Uterus (tissue), 3 donors: ENCODE measurements at regions not wholly inside any gene's neighbourhood (a gene's known extent, or its start where the extent isn't known, plus 50 kb on each side); places are given as distances from the start of the nearest gene placed in this dataset.

Experiments used
- DNase-seq, 2 donors: peaks; one replicate each; pipeline ENCODE4 v3.0.0-alpha.2; 2019 to 2020
- H3K27ac ChIP-seq, 2 donors: fragments of 200-600 bp; sonication (generic); 1 replicate in 1 of 2; 2 replicates in 1 of 2; pipeline ENCODE4 v1.5.1; 2016 to 2018
- H3K27me3 ChIP-seq, 2 donors: fragments of 200-600 bp; sonication (generic); one replicate each; pipeline ENCODE4 v1.5.1; 2018 to 2019; ENCODE audit warnings: control low read depth in 1 of 2
- H3K36me3 ChIP-seq, 2 donors: fragments of 200-600 bp; sonication (generic); one replicate each; pipeline ENCODE4 v1.5.1; 2019; ENCODE audit warnings: control low read depth in 1 of 2
- H3K4me1 ChIP-seq, 2 donors: fragments of 200-600 bp; sonication (generic); one replicate each; pipeline ENCODE4 v1.5.1; 2018 to 2019; ENCODE audit warnings: control low read depth in 1 of 2
- H3K4me3 ChIP-seq, 2 donors: fragments of 200-600 bp; sonication (generic); 1 replicate in 1 of 2; 2 replicates in 1 of 2; pipeline ENCODE4 v1.5.1; 2018 to 2019; ENCODE audit warnings: mild to moderate bottlenecking in 1 of 2
- H3K9me3 ChIP-seq, 2 donors: fragments of 200-600 bp; sonication (generic); one replicate each; pipeline ENCODE4 v1.5.1; 2019; ENCODE audit warnings: control low read depth in 1 of 2
- CTCF ChIP-seq, 4 experiments: fragments of 200-600 bp in 2 of 4; fragments of 450-650 bp in 2 of 4; sonication (generic) in 2 of 4; IDR thresholded peaks; one replicate each; pipeline ENCODE4 v1.5.1; 2016 to 2019; ENCODE audit warnings: antibody characterized with exemption in 4 of 4, mild to moderate bottlenecking in 2 of 4, moderate library complexity in 1 of 4
- POLR2A ChIP-seq, 2 donors: fragments of 450-650 bp; IDR thresholded peaks; one replicate each; pipeline ENCODE4 v1.6.1; 2016; ENCODE audit warnings: antibody characterized with exemption in 2 of 2, mild to moderate bottlenecking in 1 of 2, moderate library complexity in 1 of 2
- intact Hi-C: fragments of 100-400 bp; cut with DNase I; formaldehyde crosslinking; loops from one replicate; pipeline ENCODE4 v1.15.1; 2023; ENCODE audit warnings: low total_unique reads
- donor health status: DM: yes; HTN: yes; CAD: no.

GRCh38 chr16:14360326-14361037 is 269.6 kb downstream of the PARN start:
- intact Hi-C loops, result loop anchor here (10.0 kb wide), 1 partner anchor 56 kb away; no protein-coding TSS in a partner anchor
- no peak overlapping the region for H3K27ac ChIP-seq
- H3K36me3 ChIP-seq, result no peaks in the 10 kb centered on the region
- no peaks in the 10 kb centered on the region for H3K27me3 ChIP-seq
- TF ChIP-seq POLR2A (IDR thresholded peaks at IDR 0.05), result no peak
- no peak for TF ChIP-seq CTCF (IDR thresholded peaks at IDR 0.05)
- no peak overlapping the region for H3K4me3 ChIP-seq
- H3K4me1 ChIP-seq, result no peaks in the 10 kb centered on the region
- H3K9me3 ChIP-seq, result no peaks in the 10 kb centered on the region
- DNase-seq, result no peak

DNA sequence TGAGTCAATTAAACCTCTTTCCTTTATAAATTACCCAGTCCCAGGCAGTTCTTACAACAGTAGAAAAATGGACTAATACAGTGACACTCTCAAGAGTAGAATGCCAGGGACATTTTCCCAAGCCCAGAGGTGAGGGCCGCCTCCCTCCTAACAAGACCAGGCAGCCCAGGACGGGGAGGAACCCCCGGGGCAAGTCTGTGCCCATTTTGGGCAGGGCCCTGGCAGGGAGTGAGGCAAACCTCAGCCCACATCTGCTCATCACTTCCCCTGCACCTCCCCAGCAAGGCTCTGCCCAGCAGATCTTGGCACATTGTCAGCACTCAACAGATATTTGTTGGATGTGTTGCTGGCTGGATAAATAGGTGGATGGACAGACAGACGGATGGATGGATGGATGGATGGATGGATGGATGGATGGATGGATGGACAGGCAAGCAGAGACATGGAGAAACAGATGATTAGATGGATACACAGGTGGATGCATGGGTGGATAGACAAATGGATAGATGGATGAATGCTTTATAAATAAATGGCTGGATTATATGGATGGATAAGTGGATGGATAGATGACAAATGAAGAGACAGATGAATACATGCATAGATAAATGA is 271.3 kb downstream of the PARN start:
- TF ChIP-seq CTCF (IDR thresholded peaks at IDR 0.05), result no peak
- no peak for TF ChIP-seq POLR2A (IDR thresholded peaks at IDR 0.05)
- Histone ChIP-seq H3K4me1 (no peaks in the 10 kb centered on the region), H3K36me3 (no peaks in the 10 kb centered on the region), H3K27me3 (no peaks in the 10 kb centered on the region), H3K4me3 (no peak overlapping the region), H3K9me3 (no peaks in the 10 kb centered on the region), H3K27ac (no peak overlapping the region)
- intact Hi-C loops, result no loop called here
- no peak for DNase-seq

DNA sequence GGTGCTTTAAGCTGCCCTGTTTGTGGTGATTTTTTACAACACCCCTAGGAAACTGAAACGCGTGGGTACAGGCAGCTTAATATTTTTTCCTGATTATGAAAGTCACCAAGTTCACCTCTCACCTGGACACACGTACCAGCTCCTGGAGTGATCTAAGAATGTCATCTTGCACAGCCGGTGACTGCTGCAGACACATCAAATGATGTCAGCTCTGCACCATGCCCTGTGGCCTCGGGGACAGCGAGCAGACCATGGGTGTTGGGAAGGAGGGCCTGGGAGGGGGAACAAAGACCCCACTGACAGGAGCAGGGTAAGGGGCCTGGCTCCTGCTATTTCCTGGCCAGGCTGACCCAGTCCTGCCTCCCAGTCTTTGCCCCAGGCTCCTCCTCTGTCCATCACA is 272.7 kb downstream of the PARN start:
- Histone ChIP-seq H3K4me3 (no peak overlapping the region), H3K27ac (no peak overlapping the region), H3K27me3 (no peaks in the 10 kb centered on the region), H3K4me1 (no peaks in the 10 kb centered on the region), H3K36me3 (no peaks in the 10 kb centered on the region), H3K9me3 (no peaks in the 10 kb centered on the region)
- DNase-seq, result no peak
- intact Hi-C loops, result no loop called here
- TF ChIP-seq CTCF (IDR thresholded peaks at IDR 0.05) (no peak), POLR2A (IDR thresholded peaks at IDR 0.05) (no peak)

DNA sequence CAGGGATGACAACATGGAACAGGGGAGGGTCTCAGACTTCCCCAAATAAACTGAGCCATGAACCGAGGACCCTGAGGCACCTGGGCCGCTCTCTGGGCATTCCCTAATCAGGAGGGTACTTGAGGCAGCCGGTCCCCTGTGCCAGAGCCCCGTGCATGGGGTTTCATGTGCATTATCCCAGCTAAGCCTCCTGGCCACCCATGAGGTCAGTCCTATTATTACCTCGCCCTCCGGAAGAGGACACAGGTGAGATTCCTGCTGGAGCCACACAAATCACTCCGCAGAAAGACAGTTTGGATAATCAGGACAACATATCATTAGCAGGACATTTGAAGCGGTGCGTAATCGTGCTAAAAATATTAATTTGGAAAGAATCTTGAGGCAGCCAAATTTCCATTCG is 274.0 kb downstream of the PARN start:
- H3K27me3 ChIP-seq, result no peaks in the 10 kb centered on the region

More for the DNA sequence above, 274.0 kb downstream of the PARN start:
- TF ChIP-seq POLR2A (IDR thresholded peaks at IDR 0.05), result no peak
- TF ChIP-seq CTCF (IDR thresholded peaks at IDR 0.05), result no peak
- no peak for DNase-seq
- intact Hi-C loops, result no loop called here
- Histone ChIP-seq H3K36me3 (no peaks in the 10 kb centered on the region), H3K4me3 (no peak overlapping the region), H3K9me3 (no peaks in the 10 kb centered on the region), H3K27ac (no peak overlapping the region), H3K4me1 (no peaks in the 10 kb centered on the region)
